ENCODE measurements at regions not wholly inside any gene's neighbourhood (a gene's known extent, or its start where the extent isn't known, plus 50 kb on each side); places are given as distances from the start of the nearest gene placed in this dataset.
A peak's percentile ranks its signal among the peaks of the same experiment; 100 is the strongest.
"Not testable (repeated sequence)": the region's sequence is repeated elsewhere in the genome, so short reads cannot be mapped to it uniquely, and the experiment has no call there.

GRCh38 chr7:75235827-75236167, 143.4 kb downstream of the GTF2IRD2B start:
- H3K4me2 ChIP-seq (ENCODE audit: insufficient read depth, low read length); intact Hi-C loops (cut with micrococcal nuclease); H3K9me1 ChIP-seq (ENCODE audit: control insufficient read depth, insufficient read depth, low read length); H3K36me3 ChIP-seq (ENCODE audit: control insufficient read depth, insufficient read depth, low read length); H3K27me3 ChIP-seq (ENCODE audit: control insufficient read depth in 2 of 2, insufficient read depth in 2 of 2, low read length in 2 of 2); FAIRE-seq; H3K9me3 ChIP-seq (replicated peaks; ENCODE audit: control insufficient read depth, insufficient read depth, low read depth, low read length); H3K4me1 ChIP-seq (replicated peaks in 1 of 2; ENCODE audit: control insufficient read depth in 2 of 2, insufficient read depth in 2 of 2, low read length in 2 of 2); H2AFZ ChIP-seq (ENCODE audit: low read depth, low read length); CTCF ChIA-PET (ENCODE audit: low intra/inter-chr PET ratio); ATAC-seq; H3K9ac ChIP-seq (ENCODE audit: insufficient read depth in 1 of 2, low read depth in 2 of 2, low read length in 2 of 2); DNase-seq (ENCODE audit: extremely low read depth in 1 of 4, low spot score in 3 of 4); H4K20me1 ChIP-seq (replicated peaks; ENCODE audit: control insufficient read depth, insufficient read depth, low read length); H3K27ac ChIP-seq (ENCODE audit: extremely low read depth, low read depth, low read length); POLR2A ChIA-PET; H3K79me2 ChIP-seq (ENCODE audit: control insufficient read depth, insufficient read depth, low read length); H3K4me3 ChIP-seq: not testable (repeated sequence)
- in situ Hi-C loops (cut with MboI), result loop anchor here (10.0 to 25.0 kb wide), 2 partner anchors 173 to 271 kb away; partner anchors contain the start of genes CASTOR2 and RCC1L
- TSS peak; percentile 90 for BruUV-seq (replicated peaks)
- WGBS (ENCODE audit: insufficient coverage, low coverage, missing lambda C conversion rate), result no CpG with 5 or more reads among the region's 11 CpGs

- POLR2A ChIA-PET; H2AFZ ChIP-seq (ENCODE audit: low read depth, low read length); intact Hi-C loops (cut with micrococcal nuclease); H3K27ac ChIP-seq (ENCODE audit: extremely low read depth, low read depth, low read length); CTCF ChIA-PET (ENCODE audit: low intra/inter-chr PET ratio); FAIRE-seq; H3K9ac ChIP-seq (ENCODE audit: insufficient read depth in 1 of 2, low read depth in 2 of 2, low read length in 2 of 2); DNase-seq (ENCODE audit: extremely low read depth in 1 of 4, low spot score in 3 of 4); H3K79me2 ChIP-seq (ENCODE audit: control insufficient read depth, insufficient read depth, low read length); BruUV-seq (replicated peaks); H3K36me3 ChIP-seq (ENCODE audit: control insufficient read depth, insufficient read depth, low read length); H3K9me3 ChIP-seq (replicated peaks; ENCODE audit: control insufficient read depth, insufficient read depth, low read depth, low read length); H3K4me1 ChIP-seq (replicated peaks in 1 of 2; ENCODE audit: control insufficient read depth in 2 of 2, insufficient read depth in 2 of 2, low read length in 2 of 2); H4K20me1 ChIP-seq (replicated peaks; ENCODE audit: control insufficient read depth, insufficient read depth, low read length); H3K4me2 ChIP-seq (ENCODE audit: insufficient read depth, low read length); H3K9me1 ChIP-seq (ENCODE audit: control insufficient read depth, insufficient read depth, low read length); H3K27me3 ChIP-seq (ENCODE audit: control insufficient read depth in 2 of 2, insufficient read depth in 2 of 2, low read length in 2 of 2); H3K4me3 ChIP-seq: not testable (repeated sequence)
- WGBS (ENCODE audit: insufficient coverage, low coverage, missing lambda C conversion rate), result no CpG with 5 or more reads among the region's 103 CpGs
- peak; percentile 70 for ATAC-seq
- TF ChIP-seq, protein P1, sequence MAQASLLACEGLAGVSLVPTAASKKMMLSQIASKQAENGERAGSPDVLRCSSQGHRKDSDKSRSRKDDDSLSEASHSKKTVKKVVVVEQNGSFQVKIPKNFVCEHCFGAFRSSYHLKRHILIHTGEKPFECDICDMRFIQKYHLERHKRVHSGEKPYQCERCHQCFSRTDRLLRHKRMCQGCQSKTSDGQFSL (CRISPR knock-in tag; IDR thresholded peaks at IDR 0.05), result peak; percentile 89
- TF ChIP-seq, protein P1 (tag; IDR thresholded peaks at IDR 0.05), result not testable (repeated sequence)
- peak; percentile 75 for TF ChIP-seq ZNF143 (CRISPR knock-in tag; IDR thresholded peaks at IDR 0.05)
- TF ChIP-seq, protein P2, sequence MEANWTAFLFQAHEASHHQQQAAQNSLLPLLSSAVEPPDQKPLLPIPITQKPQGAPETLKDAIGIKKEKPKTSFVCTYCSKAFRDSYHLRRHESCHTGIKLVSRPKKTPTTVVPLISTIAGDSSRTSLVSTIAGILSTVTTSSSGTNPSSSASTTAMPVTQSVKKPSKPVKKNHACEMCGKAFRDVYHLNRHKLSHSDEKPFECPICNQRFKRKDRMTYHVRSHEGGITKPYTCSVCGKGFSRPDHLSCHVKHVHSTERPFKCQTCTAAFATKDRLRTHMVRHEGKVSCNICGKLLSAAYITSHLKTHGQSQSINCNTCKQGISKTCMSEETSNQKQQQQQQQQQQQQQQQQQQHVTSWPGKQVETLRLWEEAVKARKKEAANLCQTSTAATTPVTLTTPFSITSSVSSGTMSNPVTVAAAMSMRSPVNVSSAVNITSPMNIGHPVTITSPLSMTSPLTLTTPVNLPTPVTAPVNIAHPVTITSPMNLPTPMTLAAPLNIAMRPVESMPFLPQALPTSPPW (CRISPR knock-in tag; IDR thresholded peaks at IDR 0.05), result peak; percentile 27; the same call in 1 of the 2 replicates
- TF ChIP-seq, protein P3, sequence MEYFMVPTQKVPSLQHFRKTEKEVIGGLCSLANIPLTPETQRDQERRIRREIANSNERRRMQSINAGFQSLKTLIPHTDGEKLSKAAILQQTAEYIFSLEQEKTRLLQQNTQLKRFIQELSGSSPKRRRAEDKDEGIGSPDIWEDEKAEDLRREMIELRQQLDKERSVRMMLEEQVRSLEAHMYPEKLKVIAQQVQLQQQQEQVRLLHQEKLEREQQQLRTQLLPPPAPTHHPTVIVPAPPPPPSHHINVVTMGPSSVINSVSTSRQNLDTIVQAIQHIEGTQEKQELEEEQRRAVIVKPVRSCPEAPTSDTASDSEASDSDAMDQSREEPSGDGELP (CRISPR knock-in tag; IDR thresholded peaks at IDR 0.05; ENCODE audit: borderline replicate concordance), result peak; percentile 42; the same call in 1 of the 2 replicates
- peak; percentile 88 to 89 for TF ChIP-seq NRF1 (conservative IDR thresholded peaks at IDR 0.05 in 1 of 2, IDR thresholded peaks at IDR 0.05 in 1 of 2)
- peak; percentile 62 for TF ChIP-seq MEIS2 (IDR thresholded peaks at IDR 0.05; ENCODE audit: partially characterized antibody)
- TF ChIP-seq, protein P4, sequence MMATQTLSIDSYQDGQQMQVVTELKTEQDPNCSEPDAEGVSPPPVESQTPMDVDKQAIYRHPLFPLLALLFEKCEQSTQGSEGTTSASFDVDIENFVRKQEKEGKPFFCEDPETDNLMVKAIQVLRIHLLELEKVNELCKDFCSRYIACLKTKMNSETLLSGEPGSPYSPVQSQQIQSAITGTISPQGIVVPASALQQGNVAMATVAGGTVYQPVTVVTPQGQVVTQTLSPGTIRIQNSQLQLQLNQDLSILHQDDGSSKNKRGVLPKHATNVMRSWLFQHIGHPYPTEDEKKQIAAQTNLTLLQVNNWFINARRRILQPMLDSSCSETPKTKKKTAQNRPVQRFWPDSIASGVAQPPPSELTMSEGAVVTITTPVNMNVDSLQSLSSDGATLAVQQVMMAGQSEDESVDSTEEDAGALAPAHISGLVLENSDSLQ (IDR thresholded peaks at IDR 0.05), result peak; percentile 51
- in situ Hi-C loops (cut with MboI), result loop anchor here (10.0 to 25.0 kb wide), 2 partner anchors 175 to 273 kb away; partner anchors contain the start of genes CASTOR2 and RCC1L
Measured at GRCh38 chr7:75237255-75238187, 145.1 kb downstream of the GTF2IRD2B start.

Measured in K562 (cell line).